ENCODE measurements at regions not wholly inside any gene's neighbourhood (a gene's known extent, or its start where the extent isn't known, plus 50 kb on each side); places are given as distances from the start of the nearest gene placed in this dataset.

DNA sequence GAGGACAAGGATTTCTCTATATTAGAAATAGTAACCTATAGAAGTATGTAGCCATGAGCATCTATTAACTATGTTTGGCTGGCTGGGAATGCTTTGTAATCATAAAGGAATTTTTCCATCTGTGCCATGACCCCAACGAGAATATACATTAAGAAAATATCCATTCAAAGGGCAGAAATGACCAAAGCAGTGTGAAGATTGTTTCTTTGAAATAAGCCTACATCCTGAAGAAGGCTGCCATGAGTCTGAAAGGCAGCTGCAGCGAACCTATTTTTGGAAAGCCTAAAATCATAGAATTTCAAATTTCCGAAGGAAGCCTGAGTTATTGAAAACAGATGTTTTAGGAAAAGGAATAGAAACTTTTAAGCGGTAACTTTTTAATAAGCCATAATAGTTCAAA lies 244.2 kb upstream of the FOXK1 start:
- H3K27me3 ChIP-seq (ENCODE audit: insufficient read depth, low read length), result no peaks in the 10 kb centered on the region
- no peak overlapping the region for H3K27ac ChIP-seq (ENCODE audit: low read depth, low read length)
- H3K36me3 ChIP-seq (ENCODE audit: insufficient read depth, low read length), result no peaks in the 10 kb centered on the region
- H3K79me2 ChIP-seq (ENCODE audit: control insufficient read depth, insufficient read depth, low read length, unreplicated experiment), result no peaks in the 10 kb centered on the region
- H3K4me3 ChIP-seq (ENCODE audit: low read depth, low read length), result no peak overlapping the region
- no peak overlapping the region for H2AFZ ChIP-seq (ENCODE audit: low read length, unreplicated experiment)
- H3K4me1 ChIP-seq (ENCODE audit: control insufficient read depth, insufficient read depth, low read length, unreplicated experiment), result no peaks in the 10 kb centered on the region

DNA sequence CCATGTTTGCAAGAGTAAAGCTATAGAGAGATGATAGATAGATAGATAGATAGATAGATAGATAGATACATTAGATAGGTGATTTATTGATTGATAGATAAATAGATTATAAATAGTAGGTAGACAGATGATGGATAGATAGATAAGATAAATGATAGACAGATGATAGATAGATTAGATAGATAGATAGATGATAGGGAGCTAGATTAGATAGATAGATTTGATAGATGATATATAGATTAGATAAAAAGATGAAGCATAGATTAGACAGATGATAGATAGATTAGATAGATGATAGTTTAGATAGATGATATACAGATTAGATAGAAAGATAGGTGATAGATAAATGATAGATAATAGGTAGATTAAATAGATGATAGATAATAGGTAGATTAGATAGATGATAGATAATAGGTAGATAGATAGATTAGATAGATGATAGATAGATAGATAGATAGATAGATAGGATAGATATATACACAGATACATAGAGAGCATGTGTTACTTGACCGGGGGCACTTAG lies 243.3 kb upstream of the FOXK1 start:
- Histone ChIP-seq H3K4me3 (ENCODE audit: low read depth, low read length) (no peak overlapping the region), H3K36me3 (ENCODE audit: insufficient read depth, low read length) (no peaks in the 10 kb centered on the region), H3K4me1 (ENCODE audit: control insufficient read depth, insufficient read depth, low read length, unreplicated experiment) (no peaks in the 10 kb centered on the region), H2AFZ (ENCODE audit: low read length, unreplicated experiment) (no peak overlapping the region), H3K27ac (ENCODE audit: low read depth, low read length) (no peak overlapping the region), H3K79me2 (ENCODE audit: control insufficient read depth, insufficient read depth, low read length, unreplicated experiment) (no peaks in the 10 kb centered on the region), H3K27me3 (ENCODE audit: insufficient read depth, low read length) (no peaks in the 10 kb centered on the region)

DNA sequence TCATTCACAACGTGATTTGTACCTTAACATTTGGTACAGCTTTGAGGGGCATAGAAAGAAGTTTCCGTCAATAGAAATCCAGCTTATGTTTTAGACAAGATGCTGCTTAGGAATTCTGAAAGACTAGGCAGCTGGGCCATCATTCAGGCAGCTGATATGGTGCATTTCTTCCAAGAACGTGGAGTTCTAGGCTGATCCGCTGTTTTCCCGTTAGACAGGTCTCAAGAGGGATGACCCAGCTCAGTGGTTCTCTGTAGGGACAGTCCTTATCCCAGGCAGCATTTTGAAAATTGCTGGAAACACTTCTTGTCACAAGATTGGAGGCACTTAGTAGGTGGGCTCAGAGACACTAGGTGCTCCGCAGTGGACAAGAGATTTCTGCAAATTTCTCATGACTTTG lies 242.7 kb upstream of the FOXK1 start:
- H3K4me1 ChIP-seq (ENCODE audit: control insufficient read depth, insufficient read depth, low read length, unreplicated experiment), result no peaks in the 10 kb centered on the region
- no peak overlapping the region for H2AFZ ChIP-seq (ENCODE audit: low read length, unreplicated experiment)
- H3K79me2 ChIP-seq (ENCODE audit: control insufficient read depth, insufficient read depth, low read length, unreplicated experiment), result no peaks in the 10 kb centered on the region

DNA sequence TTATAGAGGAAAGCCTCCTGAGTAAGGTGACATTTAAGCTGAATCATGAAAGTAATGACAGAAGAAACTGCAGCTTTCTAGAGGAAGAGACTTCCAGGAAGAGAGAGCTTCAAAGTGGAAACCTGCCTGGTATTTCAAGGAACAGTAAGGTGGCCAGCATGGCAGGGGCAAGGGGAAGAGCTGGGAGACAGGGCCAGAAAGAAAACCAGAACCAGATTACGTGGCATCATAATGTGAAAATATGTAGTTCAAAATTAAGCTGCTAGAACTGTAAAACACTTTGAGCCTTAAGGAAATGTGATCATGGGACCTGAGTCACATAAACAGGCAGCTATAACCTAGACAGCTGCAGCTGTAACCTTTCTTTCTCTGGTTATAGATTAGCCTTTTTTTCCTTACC lies 238.0 kb upstream of the FOXK1 start:
- no peak overlapping the region for H2AFZ ChIP-seq (ENCODE audit: low read length, unreplicated experiment)
- H3K79me2 ChIP-seq (ENCODE audit: control insufficient read depth, insufficient read depth, low read length, unreplicated experiment), result no peaks in the 10 kb centered on the region
- H3K4me1 ChIP-seq (ENCODE audit: control insufficient read depth, insufficient read depth, low read length, unreplicated experiment), result no peaks in the 10 kb centered on the region
- H3K27me3 ChIP-seq (ENCODE audit: insufficient read depth, low read length), result no peaks in the 10 kb centered on the region
- no peak overlapping the region for H3K4me3 ChIP-seq (ENCODE audit: low read depth, low read length)
- H3K36me3 ChIP-seq (ENCODE audit: insufficient read depth, low read length), result no peaks in the 10 kb centered on the region
- no peak overlapping the region for H3K27ac ChIP-seq (ENCODE audit: low read depth, low read length)

More for the DNA sequence above, 242.7 kb upstream of the FOXK1 start:
- H3K4me3 ChIP-seq (ENCODE audit: low read depth, low read length), result no peak overlapping the region
- no peaks in the 10 kb centered on the region for H3K36me3 ChIP-seq (ENCODE audit: insufficient read depth, low read length)
- no peak overlapping the region for H3K27ac ChIP-seq (ENCODE audit: low read depth, low read length)
- H3K27me3 ChIP-seq (ENCODE audit: insufficient read depth, low read length), result no peaks in the 10 kb centered on the region

DNA sequence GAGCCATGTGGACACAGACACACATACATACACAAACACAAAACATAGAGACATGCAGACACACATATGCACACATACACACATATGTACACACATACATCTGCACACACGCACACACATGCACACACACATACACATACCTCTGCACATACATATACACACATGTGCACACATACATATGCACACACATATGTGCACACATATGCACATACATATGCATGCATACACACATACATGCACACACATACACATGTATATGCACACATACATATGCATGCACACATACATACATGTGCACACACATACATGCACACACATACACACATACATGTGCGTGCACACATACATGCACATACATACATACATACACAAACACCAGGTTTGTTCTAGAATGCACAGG lies 236.3 kb upstream of the FOXK1 start:
- no peaks in the 10 kb centered on the region for H3K79me2 ChIP-seq (ENCODE audit: control insufficient read depth, insufficient read depth, low read length, unreplicated experiment)
- no peaks in the 10 kb centered on the region for H3K36me3 ChIP-seq (ENCODE audit: insufficient read depth, low read length)
- H3K4me1 ChIP-seq (ENCODE audit: control insufficient read depth, insufficient read depth, low read length, unreplicated experiment), result no peaks in the 10 kb centered on the region
- H3K27me3 ChIP-seq (ENCODE audit: insufficient read depth, low read length), result no peaks in the 10 kb centered on the region
- no peak overlapping the region for H2AFZ ChIP-seq (ENCODE audit: low read length, unreplicated experiment)
- H3K4me3 ChIP-seq (ENCODE audit: low read depth, low read length), result no peak overlapping the region
- H3K27ac ChIP-seq (ENCODE audit: low read depth, low read length), result no peak overlapping the region

DNA sequence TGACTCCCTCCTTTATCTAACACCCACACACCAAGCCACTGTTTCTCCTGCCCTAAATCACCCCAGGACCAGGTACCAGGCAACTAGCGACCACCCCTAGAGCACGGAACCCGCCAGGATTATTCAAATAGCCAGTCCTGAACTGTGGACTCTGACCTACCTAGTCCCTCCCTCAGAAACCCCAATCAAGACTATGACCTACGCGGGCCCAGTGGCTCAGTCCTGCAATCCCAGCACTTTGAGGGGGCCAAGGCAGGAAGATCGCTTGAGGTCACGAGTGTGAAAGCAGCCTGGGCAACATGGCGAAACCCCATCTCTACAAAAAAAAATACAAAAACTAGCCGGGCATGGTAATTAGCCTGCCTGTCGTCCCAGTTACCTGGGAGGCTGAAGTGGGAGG lies 232.8 kb upstream of the FOXK1 start:
- no peaks in the 10 kb centered on the region for H3K36me3 ChIP-seq (ENCODE audit: insufficient read depth, low read length)
- H2AFZ ChIP-seq (ENCODE audit: low read length, unreplicated experiment), result no peak overlapping the region
- H3K4me1 ChIP-seq (ENCODE audit: control insufficient read depth, insufficient read depth, low read length, unreplicated experiment), result no peaks in the 10 kb centered on the region
- no peak overlapping the region for H3K27ac ChIP-seq (ENCODE audit: low read depth, low read length)
- no peak overlapping the region for H3K4me3 ChIP-seq (ENCODE audit: low read depth, low read length)
- H3K79me2 ChIP-seq (ENCODE audit: control insufficient read depth, insufficient read depth, low read length, unreplicated experiment), result no peaks in the 10 kb centered on the region
- H3K27me3 ChIP-seq (ENCODE audit: insufficient read depth, low read length), result no peaks in the 10 kb centered on the region

DNA sequence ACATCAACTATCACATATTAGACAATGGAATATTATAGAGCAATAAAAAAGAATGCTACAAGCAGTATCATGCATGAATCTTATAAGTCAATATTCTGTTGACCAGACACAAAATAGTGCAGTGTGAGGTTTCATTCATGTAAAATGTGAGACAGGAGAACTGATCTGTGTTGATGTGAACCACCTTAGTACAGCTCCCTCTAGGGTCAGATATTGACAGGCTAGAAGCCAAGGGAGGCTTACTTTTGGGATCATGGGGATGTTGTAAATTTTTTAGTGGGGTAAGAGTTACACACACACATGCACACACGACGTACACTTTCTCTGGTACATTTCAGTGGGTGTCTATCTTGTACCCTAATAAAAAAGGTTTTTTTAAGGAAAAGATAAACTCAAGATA lies 231.6 kb upstream of the FOXK1 start:
- Histone ChIP-seq H3K4me1 (ENCODE audit: control insufficient read depth, insufficient read depth, low read length, unreplicated experiment) (no peaks in the 10 kb centered on the region), H3K36me3 (ENCODE audit: insufficient read depth, low read length) (no peaks in the 10 kb centered on the region), H3K79me2 (ENCODE audit: control insufficient read depth, insufficient read depth, low read length, unreplicated experiment) (no peaks in the 10 kb centered on the region), H2AFZ (ENCODE audit: low read length, unreplicated experiment) (no peak overlapping the region), H3K27ac (ENCODE audit: low read depth, low read length) (no peak overlapping the region), H3K4me3 (ENCODE audit: low read depth, low read length) (no peak overlapping the region), H3K27me3 (ENCODE audit: insufficient read depth, low read length) (no peaks in the 10 kb centered on the region)

DNA sequence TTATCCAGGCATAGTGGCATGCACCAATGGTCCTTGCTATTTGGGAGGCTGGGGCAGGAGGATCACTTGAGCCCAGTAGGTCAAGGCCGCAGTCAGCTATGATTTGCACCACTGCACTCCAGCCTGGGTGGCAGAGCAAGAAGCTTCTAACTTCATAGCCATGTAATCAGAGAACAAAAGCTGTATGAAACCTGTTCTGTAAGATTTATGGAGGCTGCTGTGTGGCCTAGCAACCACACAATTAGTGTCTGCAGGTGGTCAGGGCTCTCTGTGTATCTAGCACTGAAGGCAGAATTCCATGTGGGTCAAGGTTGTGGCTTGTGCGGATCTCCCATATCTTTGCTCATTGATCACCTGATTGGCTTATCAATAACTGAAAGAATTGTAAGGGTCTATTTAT lies 221.5 kb upstream of the FOXK1 start:
- Histone ChIP-seq H3K27ac (ENCODE audit: low read depth, low read length) (no peak overlapping the region), H2AFZ (ENCODE audit: low read length, unreplicated experiment) (no peak overlapping the region), H3K4me3 (ENCODE audit: low read depth, low read length) (no peak overlapping the region), H3K27me3 (ENCODE audit: insufficient read depth, low read length) (no peaks in the 10 kb centered on the region), H3K79me2 (ENCODE audit: control insufficient read depth, insufficient read depth, low read length, unreplicated experiment) (no peaks in the 10 kb centered on the region), H3K36me3 (ENCODE audit: insufficient read depth, low read length) (no peaks in the 10 kb centered on the region), H3K4me1 (ENCODE audit: control insufficient read depth, insufficient read depth, low read length, unreplicated experiment) (no peaks in the 10 kb centered on the region)

DNA sequence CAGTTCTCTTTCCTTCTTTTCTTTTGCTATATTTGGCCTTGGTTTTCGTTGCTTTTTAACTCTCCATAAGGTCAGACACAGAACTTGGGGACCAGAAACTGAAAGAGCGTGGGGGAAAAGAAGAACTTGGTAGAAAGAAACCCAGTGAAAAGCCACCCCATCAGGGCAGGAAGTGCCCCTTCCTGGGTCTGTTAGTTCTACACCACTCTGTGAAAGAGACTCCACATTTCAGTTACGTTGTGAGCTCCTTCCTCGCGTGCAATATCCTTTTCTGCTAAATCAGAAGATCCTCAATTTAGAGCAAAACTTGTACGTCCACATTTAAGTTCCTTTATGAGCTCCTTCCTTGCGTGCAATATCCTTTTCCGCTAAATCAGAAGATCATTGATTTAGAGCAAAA lies 220.6 kb upstream of the FOXK1 start:
- Histone ChIP-seq H2AFZ (ENCODE audit: low read length, unreplicated experiment) (no peak overlapping the region), H3K27me3 (ENCODE audit: insufficient read depth, low read length) (no peaks in the 10 kb centered on the region), H3K4me3 (ENCODE audit: low read depth, low read length) (no peak overlapping the region), H3K36me3 (ENCODE audit: insufficient read depth, low read length) (no peaks in the 10 kb centered on the region), H3K4me1 (ENCODE audit: control insufficient read depth, insufficient read depth, low read length, unreplicated experiment) (no peaks in the 10 kb centered on the region), H3K27ac (ENCODE audit: low read depth, low read length) (no peak overlapping the region), H3K79me2 (ENCODE audit: control insufficient read depth, insufficient read depth, low read length, unreplicated experiment) (no peaks in the 10 kb centered on the region)

DNA sequence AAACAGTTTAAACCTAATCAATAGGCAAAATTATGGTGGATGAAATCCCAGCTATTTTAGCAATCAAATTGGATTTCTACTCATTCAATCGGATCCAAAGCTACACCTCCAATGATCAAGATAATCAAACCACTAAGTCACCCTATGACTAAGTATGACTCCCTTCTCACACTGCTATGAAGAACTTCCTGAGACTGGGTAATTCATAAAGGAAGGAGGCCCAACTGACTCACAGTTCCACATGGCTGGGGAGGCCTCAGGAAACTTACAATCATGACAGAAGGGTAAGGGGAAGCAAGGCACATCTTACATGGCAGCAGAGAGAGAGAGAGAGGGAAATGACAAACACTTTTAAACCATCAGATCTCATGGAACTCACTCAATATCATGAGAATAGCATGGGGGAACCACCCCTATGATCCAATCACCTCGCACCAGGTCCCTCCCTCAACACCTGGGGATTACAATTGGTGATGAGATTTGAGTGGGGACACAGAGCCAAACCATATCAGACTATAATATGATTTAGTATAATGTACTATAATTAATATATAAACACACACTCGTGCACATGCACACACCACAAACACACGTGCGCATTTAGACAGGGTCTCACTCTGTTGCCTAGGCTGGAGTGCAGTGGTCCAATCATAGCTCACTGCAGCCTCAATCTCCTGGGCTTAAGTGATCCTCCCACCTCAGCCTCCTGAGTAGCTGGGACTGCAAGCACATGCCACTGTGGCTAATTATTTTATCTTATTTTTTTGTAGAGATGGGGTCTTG lies 213.6 kb upstream of the FOXK1 start:
- Histone ChIP-seq H3K79me2 (ENCODE audit: control insufficient read depth, insufficient read depth, low read length, unreplicated experiment) (no peaks in the 10 kb centered on the region), H3K4me1 (ENCODE audit: control insufficient read depth, insufficient read depth, low read length, unreplicated experiment) (no peaks in the 10 kb centered on the region), H3K27ac (ENCODE audit: low read depth, low read length) (no peak overlapping the region), H2AFZ (ENCODE audit: low read length, unreplicated experiment) (no peak overlapping the region), H3K36me3 (ENCODE audit: insufficient read depth, low read length) (no peaks in the 10 kb centered on the region), H3K27me3 (ENCODE audit: insufficient read depth, low read length) (no peaks in the 10 kb centered on the region), H3K4me3 (ENCODE audit: low read depth, low read length) (no peak overlapping the region)

DNA sequence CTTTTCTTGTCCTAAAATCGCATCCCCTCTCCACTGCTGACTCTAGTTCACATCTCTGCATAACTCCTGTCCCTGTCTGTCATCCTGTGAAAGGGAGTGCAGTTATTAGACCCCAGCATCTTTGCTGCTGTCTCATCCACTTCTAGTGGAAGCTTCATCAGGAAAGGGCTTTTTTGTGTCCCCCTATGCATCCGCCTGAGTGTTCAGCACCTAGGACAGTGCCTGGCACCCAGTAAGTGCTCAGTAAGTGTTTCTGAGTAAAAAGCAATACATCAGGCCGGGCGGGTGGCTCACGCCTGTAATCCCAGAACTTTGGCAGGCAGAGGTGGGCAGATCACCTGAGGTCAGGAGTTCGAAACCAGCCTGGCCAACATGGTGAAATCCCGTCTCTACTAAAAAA lies 211.8 kb upstream of the FOXK1 start:
- Histone ChIP-seq H3K27me3 (ENCODE audit: insufficient read depth, low read length) (no peaks in the 10 kb centered on the region), H3K36me3 (ENCODE audit: insufficient read depth, low read length) (no peaks in the 10 kb centered on the region), H3K4me1 (ENCODE audit: control insufficient read depth, insufficient read depth, low read length, unreplicated experiment) (no peaks in the 10 kb centered on the region), H3K79me2 (ENCODE audit: control insufficient read depth, insufficient read depth, low read length, unreplicated experiment) (no peaks in the 10 kb centered on the region), H2AFZ (ENCODE audit: low read length, unreplicated experiment) (no peak overlapping the region), H3K27ac (ENCODE audit: low read depth, low read length) (no peak overlapping the region), H3K4me3 (ENCODE audit: low read depth, low read length) (no peak overlapping the region)
